Stimulated activated naive CD4-positive, alpha-beta T cell (primary cell): ENCODE measurements at regions not wholly inside any gene's neighbourhood (a gene's known extent, or its start where the extent isn't known, plus 50 kb on each side); places are given as distances from the start of the nearest gene placed in this dataset.

Source experiments
- DNase-seq, 6 experiments: peaks; one replicate each; lab custom pipeline; 2025; lab: John Stamatoyannopoulos, UW

DNA sequence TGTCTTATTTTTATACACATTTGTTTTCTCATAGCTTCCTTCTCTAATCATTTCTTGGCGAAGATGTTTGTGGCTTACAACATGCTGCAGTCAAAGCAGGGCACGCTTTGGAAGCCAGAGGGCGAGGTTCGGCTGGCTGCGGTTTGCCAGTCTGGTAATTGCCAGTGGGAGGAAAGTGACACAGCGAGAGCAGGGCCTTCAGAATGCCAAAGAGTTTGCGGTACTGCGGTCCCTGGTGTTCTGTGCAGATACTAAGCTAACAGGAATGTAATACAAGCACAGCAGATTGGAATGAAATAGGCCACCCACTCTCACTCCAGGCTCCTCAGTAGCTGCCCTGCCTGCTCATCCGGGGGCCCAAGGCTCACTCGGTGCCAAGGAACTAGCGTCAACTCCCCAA is 58.7 kb upstream of the TGM3 start:
- DNase-seq, result no peak

DNA sequence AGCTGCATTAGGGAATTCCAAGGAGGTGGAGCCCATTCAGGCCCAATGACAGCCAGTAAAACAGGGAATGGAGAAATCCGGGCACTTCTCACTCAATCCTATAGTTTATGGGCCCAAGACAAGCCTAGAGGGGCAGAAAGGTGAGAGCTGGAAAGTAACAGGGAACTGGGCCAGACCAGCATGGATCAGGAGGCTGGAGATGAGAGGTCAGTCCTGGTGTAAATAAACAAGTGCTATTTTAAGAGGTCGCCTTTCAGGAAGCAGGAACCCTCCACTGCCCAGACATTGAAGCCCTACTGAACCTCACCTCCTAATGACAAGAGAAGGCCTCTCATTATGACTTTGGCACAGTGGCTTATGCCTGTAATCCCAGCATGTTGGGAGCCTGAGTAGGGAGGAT is 57.2 kb upstream of the TGM3 start:
- DNase-seq, result no peak

GRCh38 chr20:2240835-2241234 is 55.0 kb upstream of the TGM3 start:
- no peak for DNase-seq

GRCh38 chr20:2242678-2243077 is 53.1 kb upstream of the TGM3 start:
- no peak for DNase-seq

GRCh38 chr20:2244523-2244922 is 51.3 kb upstream of the TGM3 start:
- no peak for DNase-seq

DNA sequence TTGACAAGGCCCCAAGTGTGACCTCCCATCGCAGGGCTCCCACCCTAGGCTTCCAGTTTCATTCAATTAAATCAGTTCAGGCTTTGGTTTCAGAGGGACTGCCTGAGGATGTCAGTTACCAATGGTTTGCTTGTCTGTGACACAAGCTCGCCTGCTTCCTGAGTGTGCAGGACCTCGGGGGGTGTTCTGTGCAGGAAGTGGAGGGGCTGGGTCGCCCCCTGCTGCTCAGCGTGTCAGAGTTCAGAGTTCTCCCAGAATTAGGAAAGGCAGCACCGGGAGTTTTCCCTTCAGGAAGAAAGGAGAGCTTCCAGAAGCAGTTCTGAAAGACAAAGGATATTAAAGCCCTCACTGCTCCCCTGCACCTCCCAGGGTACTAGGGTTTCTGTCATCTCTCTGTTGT is 50.8 kb upstream of the TGM3 start:
- no peak for DNase-seq

DNA sequence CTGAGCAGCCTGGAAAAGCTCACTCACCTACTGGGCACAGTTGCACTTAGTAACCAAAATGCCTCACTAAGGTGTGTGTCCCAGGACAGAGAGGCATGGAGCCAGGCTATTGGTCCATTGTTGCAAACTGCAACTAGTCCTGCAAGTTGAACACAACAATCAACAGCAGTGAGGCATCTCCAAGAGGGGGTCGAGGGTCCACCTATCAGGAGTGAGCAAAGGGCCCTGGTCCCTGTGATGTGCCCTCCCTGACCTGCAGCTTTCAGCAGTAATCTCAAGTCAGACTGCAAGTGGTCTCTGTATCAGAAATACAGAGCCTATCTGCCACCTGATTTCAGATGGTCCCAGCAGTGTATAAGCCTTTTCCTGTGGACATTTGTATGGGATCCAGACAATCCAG is 50.2 kb upstream of the TGM3 start:
- DNase-seq, result no peak
